GF-D8 (cell line): ENCODE measurements at regions not wholly inside any gene's neighbourhood (a gene's known extent, or its start where the extent isn't known, plus 50 kb on each side); places are given as distances from the start of the nearest gene placed in this dataset.
"Not testable (repeated sequence)": the region's sequence is repeated elsewhere in the genome, so short reads cannot be mapped to it uniquely, and the experiment has no call there.

Experiments used
- DNase-seq: peaks from one replicate; lab custom pipeline; 2025; lab: John Stamatoyannopoulos, UW

DNA sequence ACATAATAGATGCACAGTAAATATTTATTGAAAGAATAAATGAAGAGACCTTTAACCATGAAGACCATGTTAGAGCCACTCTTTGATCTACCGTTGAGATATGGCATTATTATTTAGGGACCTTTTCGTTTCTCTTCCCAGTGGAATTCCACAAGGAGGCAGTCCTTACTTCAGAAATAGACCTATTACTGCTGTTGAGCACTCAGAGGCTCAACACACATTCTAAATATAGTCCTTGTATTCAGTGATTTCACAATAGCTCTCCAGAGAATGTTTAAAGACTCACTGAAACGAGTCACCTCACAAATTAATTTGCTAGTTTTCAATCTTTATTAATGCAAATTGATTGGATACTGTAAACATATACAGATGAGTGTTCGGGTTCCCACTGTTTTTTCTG, 603.8 kb downstream of the CDH8 start:
- DNase-seq, result no peak

DNA sequence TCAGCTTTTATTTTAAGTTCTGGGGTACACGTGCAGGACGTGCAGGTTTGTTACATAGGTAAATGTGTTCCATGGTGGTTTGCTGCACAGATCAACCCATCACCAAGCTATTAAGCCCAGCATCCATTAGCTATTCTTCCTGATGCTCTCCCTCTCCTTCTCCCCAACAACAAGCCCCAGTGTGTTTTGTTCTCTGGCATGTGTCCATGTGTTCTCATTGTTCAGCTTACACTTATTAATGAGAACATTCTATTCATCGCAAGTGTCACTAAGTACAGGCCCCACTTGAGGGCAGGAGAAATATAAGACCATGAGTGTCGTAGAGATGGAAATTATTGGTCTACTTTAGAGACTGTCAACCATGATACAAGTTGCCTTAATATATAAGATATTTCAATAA, 615.1 kb downstream of the CDH8 start:
- DNase-seq, result no peak

DNA sequence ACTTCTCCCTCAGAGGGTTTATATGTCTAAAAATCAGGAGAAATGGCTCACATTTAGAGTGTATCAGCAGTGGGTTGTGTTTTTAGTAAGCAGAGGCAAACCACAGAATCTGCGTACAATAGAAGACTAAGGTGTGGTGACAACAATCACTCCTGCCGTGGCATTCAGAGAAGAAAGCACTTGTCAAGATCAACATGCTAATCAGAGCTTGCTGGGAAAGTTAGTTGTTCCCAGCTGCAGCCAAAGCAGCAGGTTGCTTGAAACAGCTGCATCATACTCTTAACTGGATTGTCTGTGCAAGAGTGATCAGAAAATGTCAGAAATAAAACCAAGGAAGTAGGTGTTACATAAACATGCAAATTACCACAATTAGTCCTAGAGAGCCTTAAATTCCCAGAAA, 616.4 kb downstream of the CDH8 start:
- DNase-seq, result no peak

DNA sequence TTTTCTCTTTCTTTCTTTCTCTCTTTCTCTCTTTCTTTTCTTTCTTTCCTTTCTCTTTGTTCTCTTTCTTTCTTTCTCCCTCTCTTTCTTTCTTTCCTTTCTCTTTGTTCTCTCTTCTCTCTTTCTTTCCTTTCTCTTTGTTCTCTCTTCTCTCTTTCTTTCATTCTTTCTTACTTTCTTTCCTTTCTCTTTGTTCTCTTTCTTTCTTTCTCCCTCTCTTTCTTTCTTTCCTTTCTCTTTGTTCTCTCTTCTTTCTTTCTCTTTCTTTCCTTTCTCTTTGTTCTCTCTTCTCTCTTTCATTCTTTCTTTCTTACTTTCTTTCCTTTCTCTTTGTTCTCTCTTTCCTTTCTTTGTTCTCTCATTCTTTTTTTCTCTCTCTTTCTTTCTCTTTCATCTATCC, 617.4 kb downstream of the CDH8 start:
- not testable (repeated sequence) for DNase-seq

DNA sequence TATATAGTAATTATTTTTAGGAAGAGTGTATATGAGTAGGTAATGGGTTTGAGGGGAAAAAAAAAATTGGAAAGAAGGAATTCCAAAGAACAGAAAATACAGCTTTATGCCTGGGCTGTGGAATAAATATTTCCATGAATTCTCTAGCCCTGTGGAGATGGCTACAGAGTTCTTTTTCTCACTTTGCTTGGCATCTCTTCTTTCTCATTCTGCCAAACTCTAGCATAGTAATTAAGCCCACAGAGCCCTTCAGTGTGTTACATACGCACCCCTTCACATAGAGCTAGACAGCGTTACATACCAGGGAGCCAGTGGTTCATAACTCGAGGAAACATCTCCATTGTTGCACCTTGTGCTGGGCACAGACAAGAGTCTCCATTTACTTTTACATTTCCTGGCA, 621.1 kb downstream of the CDH8 start:
- no peak for DNase-seq

GRCh38 chr16:61413021-61413420, 623.2 kb downstream of the CDH8 start:
- no peak for DNase-seq

GRCh38 chr16:61412562-61412961, 623.7 kb downstream of the CDH8 start:
- DNase-seq, result no peak

DNA sequence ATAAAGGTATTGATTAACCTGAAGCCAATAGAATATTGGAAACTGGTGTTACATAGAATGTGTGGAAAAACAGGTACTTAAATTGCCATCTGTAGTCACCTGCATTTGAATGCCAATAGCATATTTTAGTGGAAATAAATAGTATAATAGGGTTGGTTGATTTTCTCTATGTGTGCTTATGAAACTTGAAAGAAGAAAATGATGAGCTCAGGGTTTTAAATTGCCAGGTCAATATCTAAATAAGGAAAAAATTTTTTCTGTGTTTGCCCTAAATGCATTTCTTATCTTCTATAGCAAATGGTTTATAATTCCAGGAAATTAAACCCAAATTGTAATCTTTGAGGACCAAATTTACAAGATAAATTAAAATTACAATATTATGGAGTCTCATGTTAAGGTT, 626.6 kb downstream of the CDH8 start:
- DNase-seq, result no peak

DNA sequence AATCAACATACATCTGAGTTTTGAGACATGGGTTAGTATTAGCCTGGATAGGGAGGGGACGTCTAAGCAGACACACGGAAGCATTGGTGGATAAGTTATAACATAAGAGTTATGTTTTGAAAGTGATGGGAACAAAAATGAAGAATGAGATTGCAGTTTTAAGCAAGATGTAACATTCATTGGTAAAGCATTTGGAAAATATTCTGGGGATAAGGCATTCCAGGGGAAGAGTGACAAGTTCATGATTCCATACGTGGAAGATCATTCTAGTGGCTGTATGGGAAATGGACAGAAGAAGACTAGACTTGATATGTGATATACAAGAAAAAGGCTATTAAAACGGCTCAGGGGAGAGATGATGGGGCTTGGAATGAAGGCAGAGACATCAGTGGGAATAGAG, 632.9 kb downstream of the CDH8 start:
- no peak for DNase-seq

GRCh38 chr16:61391896-61392295, 644.3 kb downstream of the CDH8 start:
- DNase-seq, result no peak

DNA sequence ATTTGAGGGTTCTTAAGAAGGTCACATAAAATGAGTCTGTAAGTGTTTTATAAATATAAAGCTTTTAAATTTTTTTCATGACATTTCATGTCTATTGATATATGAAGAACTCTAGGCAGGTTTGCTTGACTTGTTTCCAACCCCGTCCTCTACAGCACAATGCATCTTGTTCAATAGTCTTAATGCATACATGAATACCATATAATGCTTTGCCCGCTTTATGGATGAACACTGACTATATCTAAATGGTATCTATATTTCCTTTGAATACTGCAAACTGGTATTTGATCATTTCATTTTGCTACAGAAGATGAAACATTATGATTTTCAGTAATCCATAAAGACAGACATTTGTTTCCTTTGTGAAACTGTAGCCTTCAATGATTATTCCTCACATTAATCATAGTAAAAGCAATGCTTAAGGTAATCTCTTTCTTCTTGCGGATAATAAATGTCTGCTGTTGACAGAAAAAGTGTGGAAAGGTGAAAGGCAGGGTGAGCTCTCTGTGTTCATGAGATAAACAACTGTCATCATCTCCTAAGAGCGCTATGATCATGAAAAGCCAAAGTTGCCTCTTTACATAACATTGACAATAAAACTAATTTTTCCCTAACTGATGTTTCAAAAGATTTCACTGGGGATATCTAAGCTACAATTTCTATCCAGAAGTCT, 645.1 kb downstream of the CDH8 start:
- DNase-seq, result no peak

DNA sequence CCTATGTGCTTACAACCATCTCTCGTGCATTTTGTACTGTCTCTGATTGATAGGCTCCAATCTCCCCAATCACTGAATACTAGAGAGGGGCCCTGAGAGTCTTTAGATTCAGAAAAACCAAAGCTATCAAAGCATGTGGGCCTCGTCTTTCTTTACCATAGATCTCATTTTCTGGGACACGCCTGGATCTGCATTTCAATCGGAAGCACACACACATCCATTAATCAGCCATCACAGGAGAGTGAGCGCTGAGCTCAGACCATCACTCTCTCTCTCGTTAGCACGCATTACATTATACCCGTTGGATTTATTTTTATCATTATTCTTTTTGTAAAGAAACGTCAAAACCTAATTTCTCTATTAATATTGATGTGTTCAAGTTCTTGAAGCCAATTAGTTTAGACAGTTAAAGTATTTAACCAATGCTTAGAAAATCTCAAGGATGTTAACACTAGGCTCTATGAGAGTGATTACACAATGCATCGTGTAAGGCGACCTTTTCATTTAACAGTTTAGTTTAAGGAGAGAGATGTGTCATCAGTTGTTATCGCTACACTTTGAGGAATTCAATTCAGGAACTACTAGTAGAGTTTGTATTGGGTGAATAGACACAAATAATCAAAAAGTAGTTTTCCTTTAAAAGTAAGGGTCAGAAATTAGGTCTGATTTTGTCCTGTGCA, 650.7 kb downstream of the CDH8 start:
- no peak for DNase-seq

GRCh38 chr16:61382435-61382834, 653.8 kb downstream of the CDH8 start:
- DNase-seq, result no peak

DNA sequence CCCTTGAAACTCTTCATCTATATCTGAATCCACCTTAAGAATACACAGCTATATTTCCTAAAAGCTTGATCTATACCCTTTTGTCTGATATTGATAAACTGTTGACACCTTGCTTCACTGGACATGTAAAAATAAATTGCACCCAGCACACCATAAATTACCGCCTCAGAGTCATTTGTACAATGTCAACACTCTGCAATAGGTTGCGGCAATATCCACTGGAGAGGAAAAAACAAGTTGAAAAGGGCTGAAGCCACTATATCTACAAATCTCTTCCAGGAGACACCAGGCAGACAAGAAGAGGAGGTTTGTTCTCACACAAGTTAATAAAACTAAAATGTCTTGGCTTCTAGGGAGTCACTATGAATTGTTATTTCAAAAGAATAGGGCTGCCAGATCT, 656.9 kb downstream of the CDH8 start:
- DNase-seq, result no peak

- DNase-seq, result no peak
Observed at GRCh38 chr16:61374071-61374470, 662.2 kb downstream of the CDH8 start.

DNA sequence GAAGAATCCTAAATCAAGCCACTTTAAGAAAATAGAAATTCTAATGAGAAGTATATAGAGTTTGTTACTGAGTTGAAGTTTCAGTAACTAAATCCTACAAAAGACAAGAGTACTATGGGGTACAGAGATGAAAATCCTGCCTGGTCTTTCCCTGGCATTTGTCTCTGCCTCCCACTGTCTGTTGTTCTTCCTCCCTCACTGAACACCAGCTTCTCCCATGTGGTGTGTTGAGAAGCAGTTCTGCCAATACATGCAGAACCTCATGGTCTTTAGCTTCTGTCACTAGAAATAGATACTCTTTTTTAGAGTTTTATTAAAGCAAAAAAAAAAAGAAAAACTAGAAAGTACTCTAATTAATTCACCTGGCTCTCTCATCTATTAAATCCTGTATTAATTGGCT, 664.4 kb downstream of the CDH8 start:
- DNase-seq, result no peak

GRCh38 chr16:61371388-61371787, 664.9 kb downstream of the CDH8 start:
- no peak for DNase-seq

DNA sequence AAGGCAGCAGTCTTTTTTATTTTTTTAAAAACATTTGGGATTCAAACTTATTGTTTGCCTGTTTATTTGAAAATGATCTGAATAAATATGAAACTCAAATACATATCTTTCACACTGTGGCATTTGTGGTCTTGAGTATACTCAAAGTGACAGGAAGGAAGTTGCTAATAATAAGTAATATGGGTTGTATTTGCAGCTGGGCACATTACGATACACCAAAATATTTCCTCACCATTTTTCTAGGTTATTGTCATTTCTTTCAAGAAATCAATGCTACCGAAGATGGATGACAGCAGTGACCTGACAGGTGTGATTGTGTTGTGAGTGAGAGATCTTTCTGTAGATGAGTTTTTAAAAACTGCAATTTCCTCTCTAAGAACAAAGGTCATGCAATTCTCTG, 665.7 kb downstream of the CDH8 start:
- DNase-seq, result no peak

- DNase-seq, result no peak
Observed at GRCh38 chr16:61366006-61366405, 670.2 kb downstream of the CDH8 start.

GRCh38 chr16:61364990-61365389, 671.2 kb downstream of the CDH8 start:
- DNase-seq, result no peak

- no peak for DNase-seq
Observed at GRCh38 chr16:61362585-61362984, 673.7 kb downstream of the CDH8 start.

DNA sequence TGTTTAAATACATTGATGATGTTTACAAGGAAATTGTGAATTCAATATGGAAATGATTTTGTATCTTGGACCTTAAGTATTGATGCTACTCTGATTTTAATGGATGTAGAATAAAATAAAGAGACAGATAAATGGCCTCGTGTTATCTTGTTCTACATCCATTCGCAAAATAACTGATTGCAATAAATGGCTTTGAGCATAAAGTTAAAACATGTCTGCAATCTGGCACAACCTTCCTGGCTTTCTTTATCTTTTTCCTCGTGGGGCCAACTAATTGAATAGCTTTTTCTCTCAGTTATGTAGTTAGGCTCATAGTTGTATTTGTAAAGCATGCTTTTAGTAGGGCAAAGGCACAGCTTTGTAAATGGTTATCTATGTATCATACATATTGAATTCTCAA, 691.4 kb downstream of the CDH8 start:
- no peak for DNase-seq

GRCh38 chr16:61332461-61332860, 703.8 kb downstream of the CDH8 start:
- no peak for DNase-seq

- no peak for DNase-seq
Observed at GRCh38 chr16:61324044-61324443, 712.2 kb downstream of the CDH8 start.
